ENCODE measurements at regions not wholly inside any gene's neighbourhood (a gene's known extent, or its start where the extent isn't known, plus 50 kb on each side); places are given as distances from the start of the nearest gene placed in this dataset.

GRCh38 chr5:98248949-98249348, 524.5 kb upstream of the RGMB start:
- POLR2A ChIA-PET: no interaction called here

GRCh38 chr5:98258939-98259338, 514.5 kb upstream of the RGMB start:
- ChIA-PET CTCF (no interaction called here), POLR2A (no interaction called here)
- no peak for DNase-seq (ENCODE audit: extremely low spot score)
- TF ChIP-seq NFRKB (IDR thresholded peaks at IDR 0.05): no peak
- TF ChIP-seq ELF4 (IDR thresholded peaks at IDR 0.05): no peak
- TF ChIP-seq SUZ12 (IDR thresholded peaks at IDR 0.05): no peak
- TF ChIP-seq LEF1 (IDR thresholded peaks at IDR 0.05; ENCODE audit: borderline replicate concordance): no peak
- TF ChIP-seq ARNT (IDR thresholded peaks at IDR 0.05): no peak
- no peak for TF ChIP-seq CTBP1 (IDR thresholded peaks at IDR 0.05; ENCODE audit: borderline replicate concordance)
- TF ChIP-seq TARDBP (IDR thresholded peaks at IDR 0.05): no peak
- TF ChIP-seq HDGF (IDR thresholded peaks at IDR 0.05; ENCODE audit: borderline replicate concordance): no peak
- no peak for TF ChIP-seq FOXM1 (IDR thresholded peaks at IDR 0.05; ENCODE audit: borderline replicate concordance)
- no peak for TF ChIP-seq FOXK2 (IDR thresholded peaks at IDR 0.05)
- no peak for TF ChIP-seq ZNF384 (IDR thresholded peaks at IDR 0.05)
- no peak for TF ChIP-seq PKNOX1 (IDR thresholded peaks at IDR 0.05)
- no peak for TF ChIP-seq BHLHE40 (IDR thresholded peaks at IDR 0.05; ENCODE audit: borderline replicate concordance)
- no peak for TF ChIP-seq L3MBTL2 (conservative IDR thresholded peaks at IDR 0.05)
- TF ChIP-seq FOXA1 (IDR thresholded peaks at IDR 0.05): no peak
- TF ChIP-seq SP1 (IDR thresholded peaks at IDR 0.05): no peak

More at GRCh38 chr5:98248949-98249348, 524.5 kb upstream of the RGMB start:
- CTCF ChIA-PET: no interaction called here
- DNase-seq (ENCODE audit: extremely low spot score): no peak
- no peak for TF ChIP-seq HDGF (IDR thresholded peaks at IDR 0.05; ENCODE audit: borderline replicate concordance)
- no peak for TF ChIP-seq FOXA1 (IDR thresholded peaks at IDR 0.05)
- no peak for TF ChIP-seq NFRKB (IDR thresholded peaks at IDR 0.05)
- TF ChIP-seq ELF4 (IDR thresholded peaks at IDR 0.05): no peak
- no peak for TF ChIP-seq LEF1 (IDR thresholded peaks at IDR 0.05; ENCODE audit: borderline replicate concordance)
- TF ChIP-seq SUZ12 (IDR thresholded peaks at IDR 0.05): no peak
- no peak for TF ChIP-seq FOXM1 (IDR thresholded peaks at IDR 0.05; ENCODE audit: borderline replicate concordance)
- no peak for TF ChIP-seq TARDBP (IDR thresholded peaks at IDR 0.05)
- no peak for TF ChIP-seq SP1 (IDR thresholded peaks at IDR 0.05)
- TF ChIP-seq ZNF384 (IDR thresholded peaks at IDR 0.05): no peak
- no peak for TF ChIP-seq CTBP1 (IDR thresholded peaks at IDR 0.05; ENCODE audit: borderline replicate concordance)
- TF ChIP-seq L3MBTL2 (conservative IDR thresholded peaks at IDR 0.05): no peak
- TF ChIP-seq PKNOX1 (IDR thresholded peaks at IDR 0.05): no peak

- ChIA-PET POLR2A (no interaction called here), CTCF (no interaction called here)
- TF ChIP-seq FOXM1 (IDR thresholded peaks at IDR 0.05; ENCODE audit: borderline replicate concordance) (no peak), HDGF (IDR thresholded peaks at IDR 0.05; ENCODE audit: borderline replicate concordance) (no peak), ELF4 (IDR thresholded peaks at IDR 0.05) (no peak), ARNT (IDR thresholded peaks at IDR 0.05) (no peak), ZNF384 (IDR thresholded peaks at IDR 0.05) (no peak), LEF1 (IDR thresholded peaks at IDR 0.05; ENCODE audit: borderline replicate concordance) (no peak), FOXA1 (IDR thresholded peaks at IDR 0.05) (no peak), L3MBTL2 (conservative IDR thresholded peaks at IDR 0.05) (no peak), TARDBP (IDR thresholded peaks at IDR 0.05) (no peak), SUZ12 (IDR thresholded peaks at IDR 0.05) (no peak), SP1 (IDR thresholded peaks at IDR 0.05) (no peak), CTBP1 (IDR thresholded peaks at IDR 0.05; ENCODE audit: borderline replicate concordance) (no peak), NFRKB (IDR thresholded peaks at IDR 0.05) (no peak), FOXK2 (IDR thresholded peaks at IDR 0.05) (no peak), BHLHE40 (IDR thresholded peaks at IDR 0.05; ENCODE audit: borderline replicate concordance) (no peak), PKNOX1 (IDR thresholded peaks at IDR 0.05) (no peak)
- DNase-seq (ENCODE audit: extremely low spot score): no peak
These were observed 513.9 kb upstream of the RGMB start for GRCh38 chr5:98259595-98259994.

- CTCF ChIA-PET: no interaction called here
- no peak for TF ChIP-seq ZNF384 (IDR thresholded peaks at IDR 0.05)
- TF ChIP-seq HDGF (IDR thresholded peaks at IDR 0.05; ENCODE audit: borderline replicate concordance): no peak
- no peak for TF ChIP-seq TARDBP (IDR thresholded peaks at IDR 0.05)
- TF ChIP-seq LEF1 (IDR thresholded peaks at IDR 0.05; ENCODE audit: borderline replicate concordance): no peak
- no peak for TF ChIP-seq FOXK2 (IDR thresholded peaks at IDR 0.05)
- TF ChIP-seq NFRKB (IDR thresholded peaks at IDR 0.05): no peak
- TF ChIP-seq FOXM1 (IDR thresholded peaks at IDR 0.05; ENCODE audit: borderline replicate concordance): no peak
- TF ChIP-seq PKNOX1 (IDR thresholded peaks at IDR 0.05): no peak
- TF ChIP-seq ELF4 (IDR thresholded peaks at IDR 0.05): no peak
- no peak for TF ChIP-seq CTBP1 (IDR thresholded peaks at IDR 0.05; ENCODE audit: borderline replicate concordance)
- TF ChIP-seq L3MBTL2 (conservative IDR thresholded peaks at IDR 0.05): no peak
- TF ChIP-seq FOXA1 (IDR thresholded peaks at IDR 0.05): no peak
- no peak for TF ChIP-seq ARNT (IDR thresholded peaks at IDR 0.05)
- TF ChIP-seq BHLHE40 (IDR thresholded peaks at IDR 0.05; ENCODE audit: borderline replicate concordance): no peak
- TF ChIP-seq SUZ12 (IDR thresholded peaks at IDR 0.05): no peak
- TF ChIP-seq SP1 (IDR thresholded peaks at IDR 0.05): no peak
- no peak for DNase-seq (ENCODE audit: extremely low spot score)
- POLR2A ChIA-PET: no interaction called here
These were observed 510.4 kb upstream of the RGMB start for GRCh38 chr5:98263084-98263483.

- no peak for TF ChIP-seq SP1 (IDR thresholded peaks at IDR 0.05)
- no peak for TF ChIP-seq LEF1 (IDR thresholded peaks at IDR 0.05; ENCODE audit: borderline replicate concordance)
- no peak for TF ChIP-seq CTBP1 (IDR thresholded peaks at IDR 0.05; ENCODE audit: borderline replicate concordance)
- TF ChIP-seq FOXM1 (IDR thresholded peaks at IDR 0.05; ENCODE audit: borderline replicate concordance): no peak
- no peak for TF ChIP-seq L3MBTL2 (conservative IDR thresholded peaks at IDR 0.05)
- no peak for TF ChIP-seq HDGF (IDR thresholded peaks at IDR 0.05; ENCODE audit: borderline replicate concordance)
- TF ChIP-seq PKNOX1 (IDR thresholded peaks at IDR 0.05): no peak
- TF ChIP-seq SUZ12 (IDR thresholded peaks at IDR 0.05): no peak
- no peak for TF ChIP-seq ZNF384 (IDR thresholded peaks at IDR 0.05)
- TF ChIP-seq FOXA1 (IDR thresholded peaks at IDR 0.05): no peak
- no peak for TF ChIP-seq ELF4 (IDR thresholded peaks at IDR 0.05)
- no peak for TF ChIP-seq TARDBP (IDR thresholded peaks at IDR 0.05)
- TF ChIP-seq FOXK2 (IDR thresholded peaks at IDR 0.05): no peak
- no peak for TF ChIP-seq BHLHE40 (IDR thresholded peaks at IDR 0.05; ENCODE audit: borderline replicate concordance)
- no peak for TF ChIP-seq ARNT (IDR thresholded peaks at IDR 0.05)
- TF ChIP-seq NFRKB (IDR thresholded peaks at IDR 0.05): no peak
- ChIA-PET POLR2A (no interaction called here), CTCF (no interaction called here)
- no peak for DNase-seq (ENCODE audit: extremely low spot score)
These were observed 505.2 kb upstream of the RGMB start for GRCh38 chr5:98268162-98268860.
